ENCODE measurements at regions not wholly inside any gene's neighbourhood (a gene's known extent, or its start where the extent isn't known, plus 50 kb on each side); places are given as distances from the start of the nearest gene placed in this dataset.

GRCh38 chr4:13126976-13127910 is 356.9 kb downstream of the RAB28 start:
- DNase-seq (no peak), ATAC-seq (no peak)

DNA sequence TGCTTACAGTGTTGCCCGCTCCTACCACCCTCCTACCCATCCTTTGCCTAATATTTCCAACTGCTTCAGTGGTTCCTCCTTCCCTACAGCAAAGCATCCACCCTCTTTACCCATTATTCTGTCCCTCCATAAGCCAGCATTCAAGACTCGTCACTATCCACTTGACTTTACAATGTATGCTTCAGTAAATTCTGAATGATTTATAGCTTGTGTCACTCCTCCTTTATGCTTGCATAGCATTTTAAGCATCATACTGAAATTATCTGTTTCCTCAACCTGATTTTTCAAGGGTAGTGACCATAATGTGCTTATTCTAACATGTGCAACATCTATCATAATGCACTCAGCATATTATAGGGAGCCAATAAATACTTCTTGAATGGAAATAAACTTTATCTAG is 365.5 kb downstream of the RAB28 start:
- DNase-seq = no peak
- ATAC-seq = no peak

DNA sequence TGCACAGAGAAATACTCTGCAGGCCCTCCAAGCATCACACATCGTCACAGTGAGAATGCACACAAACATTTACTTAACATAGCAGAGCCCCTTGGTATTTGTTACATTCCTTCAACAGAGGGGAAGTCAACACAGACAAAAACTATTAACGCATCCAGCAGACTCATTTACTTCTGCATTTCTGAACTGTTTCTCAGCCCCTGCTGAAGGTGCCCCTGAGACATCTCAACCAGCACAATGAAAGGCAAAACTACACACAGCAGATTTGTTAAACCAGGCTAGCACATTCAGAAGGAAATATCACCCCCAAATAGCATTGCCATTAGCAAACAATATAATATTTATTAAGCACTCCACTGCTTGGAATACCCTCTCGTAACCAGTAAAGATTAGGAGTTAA is 367.0 kb downstream of the RAB28 start:
- no peak for ATAC-seq
- no peak for DNase-seq

- DNase-seq = no peak
- no peak for ATAC-seq
Measured at GRCh38 chr4:13112030-13112429, 372.1 kb downstream of the RAB28 start.

GRCh38 chr4:13109536-13109935 is 374.6 kb downstream of the RAB28 start:
- DNase-seq = no peak
- ATAC-seq = no peak

- no peak for DNase-seq
- ATAC-seq = no peak
Measured at GRCh38 chr4:13108096-13108495, 376.0 kb downstream of the RAB28 start.

DNA sequence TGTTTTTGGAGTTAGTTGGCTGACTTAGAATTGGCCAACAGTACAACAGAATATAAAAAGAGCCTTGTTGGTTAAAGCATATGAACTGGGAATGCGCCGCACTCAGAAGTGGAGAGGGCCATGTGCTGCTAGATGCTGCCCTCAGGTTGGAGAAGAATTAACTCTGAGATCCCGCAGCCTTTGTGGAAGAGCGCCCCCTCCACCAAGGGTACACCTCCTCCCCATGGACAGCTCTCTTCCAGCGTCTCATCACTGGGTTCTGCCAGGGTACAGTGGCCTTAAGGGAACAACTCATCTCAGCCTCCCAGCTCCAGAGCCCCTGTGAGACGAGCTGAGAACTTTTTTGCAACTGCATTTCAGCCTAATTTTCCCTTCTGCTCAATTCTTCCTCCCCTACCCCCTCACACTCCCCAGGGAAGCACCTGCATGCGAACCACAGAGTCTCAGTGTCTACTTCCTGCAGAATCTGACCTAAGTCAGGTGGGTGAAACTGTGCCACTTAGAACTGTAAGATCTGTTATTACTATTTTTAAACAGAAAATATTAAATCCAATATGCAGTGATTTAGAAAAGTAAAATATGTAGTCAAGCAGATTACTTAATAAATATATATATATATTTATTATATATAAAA is 380.6 kb downstream of the RAB28 start:
- ATAC-seq = no peak

DNA sequence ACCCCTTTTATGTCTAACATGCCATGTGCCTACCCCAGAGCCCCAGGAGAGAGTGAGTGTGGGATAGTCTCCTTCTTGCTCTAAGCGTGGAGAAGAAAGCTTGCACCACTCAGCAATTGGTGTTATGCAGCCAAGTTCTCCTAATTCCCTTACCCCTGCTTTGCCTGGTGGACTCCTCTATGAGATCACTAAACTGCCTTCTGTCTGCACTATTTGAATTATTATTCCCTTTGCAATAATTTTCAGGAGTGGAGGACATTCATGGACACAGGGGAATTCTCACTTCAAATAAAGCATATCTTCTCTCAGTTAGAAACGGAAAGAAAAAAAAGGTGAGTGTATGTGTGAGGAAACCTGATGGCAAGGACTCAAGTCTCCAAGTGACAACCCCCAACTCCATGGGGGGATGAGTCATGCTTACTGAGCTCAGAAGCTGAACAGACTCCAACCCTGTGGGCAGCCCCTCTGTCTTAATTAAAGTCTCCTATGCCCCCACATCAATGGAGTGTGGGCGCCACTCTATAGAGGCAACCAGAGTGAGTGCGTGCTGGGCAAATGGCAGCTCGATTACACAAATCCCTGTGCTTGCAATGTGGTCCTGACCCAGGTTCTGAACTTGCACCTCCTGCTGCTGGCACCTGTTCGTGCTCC is 381.9 kb downstream of the RAB28 start:
- ATAC-seq (no peak), DNase-seq (no peak)

More for the DNA sequence above, 380.6 kb downstream of the RAB28 start:
- DNase-seq = no peak

GRCh38 chr4:13097971-13098370 is 386.2 kb downstream of the RAB28 start:
- no peak for ATAC-seq
- no peak for DNase-seq

DNA sequence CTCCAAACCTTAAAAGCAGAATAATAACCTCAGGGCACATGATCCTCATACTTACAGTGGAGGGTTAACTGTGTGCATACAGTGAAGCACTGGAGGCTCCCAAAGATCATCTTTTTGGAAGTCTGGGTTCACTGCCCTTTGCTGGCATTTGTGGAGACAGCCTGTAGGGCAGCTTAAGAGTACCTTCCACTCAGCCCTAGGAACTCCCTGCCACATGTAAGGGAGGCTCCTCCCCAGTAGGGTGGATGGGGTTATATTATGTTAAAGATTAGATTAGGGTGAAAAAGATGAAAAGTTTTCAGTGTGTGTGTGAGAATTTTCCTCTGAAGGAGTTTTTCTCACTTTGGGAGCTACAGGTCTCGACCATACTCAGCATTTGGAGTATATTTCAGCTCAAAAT is 388.4 kb downstream of the RAB28 start:
- ATAC-seq = no peak
- no peak for DNase-seq

DNA sequence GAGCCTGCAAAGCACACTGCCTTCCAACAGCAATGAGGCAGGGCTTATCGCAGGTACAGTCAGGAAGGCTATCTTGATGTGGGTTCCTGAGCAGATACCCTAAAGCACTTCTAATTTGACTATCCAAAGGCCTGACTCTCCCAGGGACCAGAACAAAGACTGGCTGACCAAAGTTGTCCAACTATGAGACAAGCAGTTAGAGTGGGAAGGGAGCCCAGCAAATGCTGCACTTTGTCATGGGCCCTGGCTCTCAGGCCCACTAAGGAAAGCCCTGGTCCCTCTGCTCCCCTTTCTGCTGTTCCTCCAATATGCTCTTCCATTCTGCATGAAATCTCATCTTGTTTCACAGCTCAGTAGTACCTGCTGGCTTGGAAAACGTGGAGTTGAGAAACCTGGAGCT is 391.0 kb downstream of the RAB28 start:
- DNase-seq (no peak), ATAC-seq (no peak)

GRCh38 chr4:13092702-13093101 is 391.4 kb downstream of the RAB28 start:
- DNase-seq (no peak), ATAC-seq (no peak)

GRCh38 chr4:13089659-13089998 is 394.5 kb downstream of the RAB28 start:
- DNase-seq = no peak
- ATAC-seq = no peak

GRCh38 chr4:13088726-13089658 is 395.1 kb downstream of the RAB28 start:
- DNase-seq = no peak

DNA sequence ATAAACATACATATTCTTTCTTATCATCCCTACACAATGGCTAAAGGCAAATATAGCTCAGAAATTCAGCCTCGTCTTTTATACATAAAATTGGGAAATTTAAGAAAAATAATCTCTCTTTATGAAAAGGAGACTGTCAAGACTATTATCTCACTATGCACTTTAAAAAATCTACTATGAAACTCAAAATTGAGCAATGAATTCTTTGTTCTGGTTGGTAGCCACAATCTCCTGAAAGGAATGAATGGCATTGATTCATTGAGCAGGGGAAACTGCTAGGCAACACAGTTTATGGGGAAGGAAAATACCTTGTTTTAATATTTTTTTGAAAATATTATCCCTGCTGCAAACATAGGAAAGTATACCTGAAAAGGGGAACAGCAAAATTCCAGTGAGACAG is 397.1 kb downstream of the RAB28 start:
- ATAC-seq (no peak), DNase-seq (no peak)

More at GRCh38 chr4:13088726-13089658, 395.1 kb downstream of the RAB28 start:
- no peak for ATAC-seq

GRCh38 chr4:13084210-13084609 is 399.9 kb downstream of the RAB28 start:
- DNase-seq (no peak), ATAC-seq (no peak)

DNA sequence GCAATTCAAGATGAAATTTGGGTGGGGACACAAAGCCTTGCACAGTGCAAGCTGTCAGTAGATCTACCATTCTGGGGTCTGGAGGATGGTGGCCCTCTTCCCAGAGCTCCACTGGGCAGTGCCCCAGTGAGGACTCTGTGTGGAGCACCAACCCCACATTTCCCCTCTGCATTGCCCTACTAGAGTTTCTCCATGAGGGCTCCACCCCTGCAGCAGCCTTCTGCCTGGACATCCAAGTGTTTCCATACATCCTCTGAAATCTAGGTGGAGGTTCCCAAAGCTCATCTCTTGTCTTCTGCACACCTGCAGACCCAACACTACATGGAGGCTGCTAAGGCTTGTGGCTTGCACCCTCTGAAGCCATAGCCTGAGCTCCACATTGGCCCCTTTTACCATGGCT is 402.3 kb downstream of the RAB28 start:
- DNase-seq (no peak), ATAC-seq (no peak)

DNA sequence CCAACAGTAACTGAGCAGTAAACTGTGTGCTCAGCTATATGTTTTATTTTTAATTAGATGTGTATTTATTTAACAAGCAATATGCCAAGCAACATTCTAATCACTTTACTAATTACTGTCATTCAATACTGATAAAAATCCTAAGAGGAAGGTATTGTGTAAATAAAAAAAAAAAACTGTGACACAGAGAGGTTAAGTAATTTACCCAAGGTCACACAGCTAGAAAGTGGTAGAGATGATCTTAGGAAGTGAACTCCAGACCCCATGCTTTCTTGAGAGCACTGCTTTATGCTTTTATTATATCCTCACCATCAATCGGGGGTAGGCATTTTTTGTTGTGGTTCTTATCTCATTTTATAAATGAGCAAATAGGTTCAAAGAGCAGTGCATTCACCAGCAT is 417.1 kb downstream of the RAB28 start:
- no peak for DNase-seq
- no peak for ATAC-seq

GRCh38 chr4:13059019-13059418 is 425.1 kb downstream of the RAB28 start:
- ATAC-seq (no peak), DNase-seq (no peak)

DNA sequence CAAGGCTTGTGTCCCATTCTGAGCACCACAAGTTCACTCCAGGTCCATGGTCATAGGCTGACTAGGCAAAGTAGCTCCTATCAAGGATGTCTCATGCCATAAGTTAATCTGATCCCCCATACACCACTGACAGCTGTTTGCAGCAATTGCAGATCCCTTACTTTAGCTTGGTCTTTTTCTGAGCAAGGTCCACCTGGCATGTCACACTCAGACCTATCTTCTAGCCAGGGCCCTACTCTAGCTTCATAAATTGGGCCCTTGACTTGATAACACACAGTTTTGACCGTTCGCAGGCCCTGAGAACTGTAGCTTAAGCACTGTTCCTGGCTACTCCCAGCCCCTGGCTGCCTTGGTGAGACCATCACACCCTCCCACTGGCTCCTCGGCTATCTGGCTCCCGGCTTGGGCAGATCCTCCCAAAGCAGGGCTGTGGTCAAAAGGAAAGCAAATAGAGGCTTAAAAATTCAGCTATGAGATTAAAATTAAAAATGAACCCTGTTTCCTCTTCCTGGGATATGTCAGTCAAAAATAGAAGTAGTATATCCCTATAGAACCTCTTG is 427.4 kb downstream of the RAB28 start:
- DNase-seq (no peak), ATAC-seq (no peak)

DNA sequence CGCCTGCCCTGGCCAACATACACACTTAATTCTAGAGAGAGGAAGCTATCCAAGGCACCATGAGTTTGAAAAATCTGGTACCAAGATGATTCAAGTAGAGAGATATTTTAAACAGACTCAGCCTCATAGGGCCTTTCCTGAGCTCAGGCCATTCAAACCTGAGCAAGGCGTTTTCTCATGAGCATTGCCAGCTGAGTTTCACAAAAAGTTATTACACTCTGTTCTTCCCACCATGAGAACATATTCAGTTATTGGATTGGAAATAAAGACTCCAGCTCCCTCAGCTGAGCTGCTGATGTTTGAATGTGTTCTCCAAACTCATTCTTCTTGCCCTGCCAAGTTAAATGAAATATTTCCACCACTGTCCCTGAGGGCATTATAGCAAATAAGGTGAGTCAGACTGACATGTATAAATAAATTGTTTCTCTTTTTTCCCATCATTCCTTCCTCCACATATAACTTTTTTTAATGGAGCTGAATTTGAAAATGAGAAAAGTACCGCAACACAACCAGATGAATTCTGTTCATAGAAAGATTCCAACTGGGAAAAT is 429.6 kb downstream of the RAB28 start:
- ATAC-seq (no peak), DNase-seq (no peak)

DNA sequence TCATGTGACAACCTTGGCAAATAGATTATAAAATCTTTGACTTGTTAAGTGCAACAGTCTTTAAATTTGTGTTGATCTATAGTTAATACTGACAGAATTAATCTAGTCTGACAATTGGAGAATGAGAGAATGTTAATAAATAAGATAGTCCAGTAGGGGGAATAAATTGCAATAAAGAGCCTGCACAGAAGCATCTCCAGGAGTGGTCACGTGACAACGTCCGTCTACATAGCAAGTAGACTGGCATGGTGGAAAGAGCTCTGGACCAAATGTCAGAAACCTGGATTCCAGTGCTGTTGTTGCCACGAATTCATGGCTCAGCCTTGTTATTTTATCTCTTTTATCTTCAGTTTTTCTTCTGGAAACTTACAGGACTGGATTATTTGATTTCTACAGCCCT is 436.5 kb downstream of the RAB28 start:
- DNase-seq = no peak
- no peak for ATAC-seq

All from stimulated activated naive CD8-positive, alpha-beta T cell treated with anti-CD3 and anti-CD28 coated beads, Interleukin-15, Interleukin-2, amounts not matched to agents 100 U/mL and 50 U/mL, for 24 hours (primary cell).